GM23248 (cell line): ENCODE measurements at regions not wholly inside any gene's neighbourhood (a gene's known extent, or its start where the extent isn't known, plus 50 kb on each side); places are given as distances from the start of the nearest gene placed in this dataset.

Experiments
- EZH2 ChIP-seq: fragments of 200-600 bp; sonication (generic); IDR thresholded peaks from 2 replicates; pipeline ENCODE4 v1.6.1; 2018; ENCODE audit warnings: antibody characterized with exemption, mild to moderate bottlenecking; ENCODE audit not compliant: insufficient read depth, poor library complexity, severe bottlenecking
- EZH2phosphoT487 ChIP-seq: fragments of 200-600 bp; sonication (generic); IDR thresholded peaks from 2 replicates; pipeline ENCODE4 v1.6.1; 2018; ENCODE audit warnings: antibody characterized with exemption, moderate library complexity, mild to moderate bottlenecking, low read depth; ENCODE audit not compliant: insufficient read depth

DNA sequence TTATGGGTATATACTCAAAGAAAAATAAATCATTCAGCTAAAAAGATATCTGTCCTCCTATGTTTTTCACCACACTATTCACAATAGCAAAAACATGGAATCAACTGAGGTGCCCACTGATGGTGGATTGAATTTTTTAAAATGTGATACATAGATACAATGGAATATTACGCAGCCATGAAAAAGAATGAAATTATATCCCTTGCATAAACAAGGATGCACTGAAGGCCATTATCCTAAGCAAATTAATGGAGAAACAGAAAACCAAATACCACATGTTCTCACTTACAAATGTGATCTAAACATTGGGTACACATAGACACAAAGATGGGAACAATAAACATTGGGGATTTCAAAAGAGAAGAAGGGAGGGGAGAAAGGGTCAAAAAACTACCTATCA is 964.2 kb upstream of the IGFBP7 start:
- no peak for TF ChIP-seq EZH2
- no peak for TF ChIP-seq EZH2phosphoT487
